Astrocyte of the spinal cord (primary cell): ENCODE measurements at regions not wholly inside any gene's neighbourhood (a gene's known extent, or its start where the extent isn't known, plus 50 kb on each side); places are given as distances from the start of the nearest gene placed in this dataset.
"Not testable (repeated sequence)": the region's sequence is repeated elsewhere in the genome, so short reads cannot be mapped to it uniquely, and the experiment has no call there.

Source experiments
- DNase-seq: peaks from one replicate; pipeline ENCODE4 v3.0.0; 2011; ENCODE audit warnings: low read depth, low spot score
- H3K4me3 ChIP-seq: 2 replicates; pipeline ENCODE4 v1.5.1; 2011; ENCODE audit warnings: low read depth, mild to moderate bottlenecking, low read length, moderate library complexity
- in situ Hi-C: cut with HindIII; loops from 2 replicates; pipeline ENCODE4 v1.10.0; 2017; ENCODE audit warnings: low sequenced_read_pairs
- TF ChIP-seq, protein P1 (sequence below): IDR thresholded peaks from 2 replicates; pipeline ENCODE4 v1.5.1; 2012; ENCODE audit warnings: low read depth, mild to moderate bottlenecking, low read length, inconsistent platforms

DNA sequence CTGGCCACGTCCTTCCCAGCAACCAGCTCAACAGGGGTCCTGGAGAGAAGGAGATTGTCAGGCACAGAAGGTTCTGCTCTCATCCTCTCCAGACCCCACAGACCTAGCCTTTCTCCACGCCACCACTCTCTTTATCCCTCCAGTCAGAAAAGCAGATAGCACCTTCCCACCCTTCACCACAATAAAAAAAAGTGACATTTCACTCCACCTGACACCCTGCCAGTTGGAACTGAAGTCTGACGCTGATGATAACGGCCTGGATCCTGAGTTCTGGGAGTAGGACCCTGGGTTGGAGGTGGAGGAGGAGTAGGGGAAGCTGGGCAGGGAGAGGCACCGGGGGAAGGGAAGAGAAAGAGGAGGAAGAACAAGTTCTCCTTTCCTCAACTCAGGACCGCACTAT is 127.5 kb upstream of the ANO1 start:
- in situ Hi-C loops: no loop called here
- no peak for DNase-seq
- TF ChIP-seq, protein P1, sequence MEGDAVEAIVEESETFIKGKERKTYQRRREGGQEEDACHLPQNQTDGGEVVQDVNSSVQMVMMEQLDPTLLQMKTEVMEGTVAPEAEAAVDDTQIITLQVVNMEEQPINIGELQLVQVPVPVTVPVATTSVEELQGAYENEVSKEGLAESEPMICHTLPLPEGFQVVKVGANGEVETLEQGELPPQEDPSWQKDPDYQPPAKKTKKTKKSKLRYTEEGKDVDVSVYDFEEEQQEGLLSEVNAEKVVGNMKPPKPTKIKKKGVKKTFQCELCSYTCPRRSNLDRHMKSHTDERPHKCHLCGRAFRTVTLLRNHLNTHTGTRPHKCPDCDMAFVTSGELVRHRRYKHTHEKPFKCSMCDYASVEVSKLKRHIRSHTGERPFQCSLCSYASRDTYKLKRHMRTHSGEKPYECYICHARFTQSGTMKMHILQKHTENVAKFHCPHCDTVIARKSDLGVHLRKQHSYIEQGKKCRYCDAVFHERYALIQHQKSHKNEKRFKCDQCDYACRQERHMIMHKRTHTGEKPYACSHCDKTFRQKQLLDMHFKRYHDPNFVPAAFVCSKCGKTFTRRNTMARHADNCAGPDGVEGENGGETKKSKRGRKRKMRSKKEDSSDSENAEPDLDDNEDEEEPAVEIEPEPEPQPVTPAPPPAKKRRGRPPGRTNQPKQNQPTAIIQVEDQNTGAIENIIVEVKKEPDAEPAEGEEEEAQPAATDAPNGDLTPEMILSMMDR: no peak
- no peak overlapping the region for H3K4me3 ChIP-seq

DNA sequence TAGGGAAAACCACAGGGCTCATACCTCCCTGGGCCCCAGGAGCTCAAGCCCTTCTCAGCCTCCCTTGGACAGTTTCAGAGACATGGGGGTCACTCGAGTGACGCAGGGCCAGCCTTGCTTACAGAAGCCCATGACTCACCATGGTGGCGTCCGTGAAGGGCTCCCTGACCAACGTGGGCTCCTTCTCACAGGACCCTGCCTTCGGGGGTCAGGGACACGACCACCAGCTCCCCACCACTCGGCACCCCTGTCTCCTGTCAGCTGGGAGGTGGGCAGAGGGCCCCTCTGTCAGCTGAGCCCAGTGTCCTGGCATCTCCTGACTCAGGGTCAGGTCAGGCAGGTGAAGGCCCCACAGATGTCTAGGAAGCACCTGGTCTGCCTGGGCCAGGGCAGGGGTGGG is 126.3 kb upstream of the ANO1 start:
- in situ Hi-C loops: no loop called here
- TF ChIP-seq, protein P1: no peak
- H3K4me3 ChIP-seq: no peak overlapping the region
- DNase-seq: no peak

GRCh38 chr11:69952229-69952975 is 125.7 kb upstream of the ANO1 start:
- in situ Hi-C loops, H3K4me3 ChIP-seq, DNase-seq: not testable (repeated sequence)

- H3K4me3 ChIP-seq: no peak overlapping the region
- TF ChIP-seq, protein P1: no peak
- in situ Hi-C loops: no loop called here
- DNase-seq: no peak
These were observed 124.8 kb upstream of the ANO1 start for GRCh38 chr11:69953356-69953755.

DNA sequence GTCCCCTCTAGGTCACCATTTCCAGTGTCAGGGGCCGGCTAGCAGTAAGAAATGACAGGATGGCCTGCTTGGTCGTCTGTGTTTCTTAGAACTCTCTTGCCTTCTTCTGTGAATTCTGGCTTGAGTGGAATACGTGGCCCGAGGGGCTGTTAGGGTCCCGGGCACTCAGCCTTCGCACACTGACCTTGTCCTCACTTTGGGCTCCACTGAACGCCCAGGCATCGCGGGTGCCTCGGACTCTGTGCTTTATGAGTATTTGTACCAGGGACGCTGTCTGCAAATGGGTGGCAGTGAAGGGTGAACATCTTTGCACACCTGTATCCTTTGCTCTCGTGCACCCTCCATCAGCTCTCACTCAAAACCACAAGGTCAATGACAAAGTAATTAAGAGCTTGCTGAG is 123.4 kb upstream of the ANO1 start:
- H3K4me3 ChIP-seq: no peak overlapping the region
- in situ Hi-C loops: no loop called here
- DNase-seq: no peak
- TF ChIP-seq, protein P1: no peak

GRCh38 chr11:69956669-69957190 is 121.4 kb upstream of the ANO1 start:
- in situ Hi-C loops: no loop called here
- no peak for DNase-seq

DNA sequence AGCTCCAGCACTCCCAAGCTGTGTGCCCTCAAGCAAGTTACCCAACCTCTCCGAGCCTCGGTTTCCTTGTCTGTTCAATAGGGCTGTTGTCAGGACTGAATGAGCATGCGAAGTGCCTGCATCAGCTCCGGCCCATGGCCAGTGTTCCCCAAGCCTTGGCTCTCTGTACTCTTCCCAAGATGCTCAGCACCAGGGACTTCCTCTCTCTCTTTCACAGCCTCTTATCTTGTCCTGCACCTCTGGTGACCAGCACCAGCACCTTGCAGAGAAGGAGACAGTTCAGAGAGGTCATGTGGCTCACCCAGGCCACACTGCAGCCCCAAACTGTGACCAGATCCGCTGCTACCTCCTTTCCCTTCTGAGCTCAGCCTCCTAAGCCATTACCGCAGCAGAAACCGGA is 120.3 kb upstream of the ANO1 start:
- TF ChIP-seq, protein P1: no peak
- in situ Hi-C loops: no loop called here
- no peak overlapping the region for H3K4me3 ChIP-seq
- no peak for DNase-seq

More at GRCh38 chr11:69956669-69957190, 121.4 kb upstream of the ANO1 start:
- H3K4me3 ChIP-seq: no peak overlapping the region
- TF ChIP-seq, protein P1: no peak
